ENCODE measurements at regions not wholly inside any gene's neighbourhood (a gene's known extent, or its start where the extent isn't known, plus 50 kb on each side); places are given as distances from the start of the nearest gene placed in this dataset.

GRCh38 chr3:102031834-102032233 lies 182.5 kb downstream of the NFKBIZ start:
- no peak for TF ChIP-seq CTCF (IDR thresholded peaks at IDR 0.05)
- H3K27ac ChIP-seq: peak overlapping the region; percentile 36; the same call in 1 of the 2 replicates

GRCh38 chr3:102032491-102033383 lies 183.4 kb downstream of the NFKBIZ start:
- peak overlapping the region; percentile 36 for H3K27ac ChIP-seq
- TF ChIP-seq ZFX (IDR thresholded peaks at IDR 0.05; ENCODE audit: borderline replicate concordance) (no peak), CTCF (IDR thresholded peaks at IDR 0.05) (no peak)

GRCh38 chr3:102034639-102035451 lies 185.5 kb downstream of the NFKBIZ start:
- TF ChIP-seq CTCF (IDR thresholded peaks at IDR 0.05): no peak
- TF ChIP-seq ZFX (IDR thresholded peaks at IDR 0.05; ENCODE audit: borderline replicate concordance): no peak
- H3K27ac ChIP-seq: 0 out of 2 replicates have a peak overlapping the region, but pooled peaks have one; percentile 10

GRCh38 chr3:102036017-102036416 lies 186.7 kb downstream of the NFKBIZ start:
- TF ChIP-seq CTCF (IDR thresholded peaks at IDR 0.05): no peak
- TF ChIP-seq ZFX (IDR thresholded peaks at IDR 0.05; ENCODE audit: borderline replicate concordance): no peak
- H3K27ac ChIP-seq: no peak overlapping the region

GRCh38 chr3:102036472-102036871 lies 187.2 kb downstream of the NFKBIZ start:
- H3K27ac ChIP-seq: no peak overlapping the region
- TF ChIP-seq CTCF (IDR thresholded peaks at IDR 0.05) (no peak), ZFX (IDR thresholded peaks at IDR 0.05; ENCODE audit: borderline replicate concordance) (no peak)

GRCh38 chr3:102037209-102037608 lies 187.9 kb downstream of the NFKBIZ start:
- H3K27ac ChIP-seq: no peak overlapping the region
- no peak for TF ChIP-seq CTCF (IDR thresholded peaks at IDR 0.05)
- TF ChIP-seq ZFX (IDR thresholded peaks at IDR 0.05; ENCODE audit: borderline replicate concordance): no peak

- TF ChIP-seq ZFX (IDR thresholded peaks at IDR 0.05; ENCODE audit: borderline replicate concordance) (no peak), CTCF (IDR thresholded peaks at IDR 0.05) (no peak)
- H3K27ac ChIP-seq: no peak overlapping the region
Measured at GRCh38 chr3:102037791-102038190, 188.5 kb downstream of the NFKBIZ start.
